Mesendoderm (in vitro differentiated cells): ENCODE measurements at regions not wholly inside any gene's neighbourhood (a gene's known extent, or its start where the extent isn't known, plus 50 kb on each side); places are given as distances from the start of the nearest gene placed in this dataset.
"Not testable (repeated sequence)": the region's sequence is repeated elsewhere in the genome, so short reads cannot be mapped to it uniquely, and the experiment has no call there.

Source experiments
- DNase-seq: peaks from one replicate; pipeline ENCODE4 v3.0.0; 2013
- H2AK5ac ChIP-seq: 2 replicates; pipeline ENCODE4 v1.6.1; 2013; ENCODE audit warnings: low read length, inconsistent platforms
- H2BK120ac ChIP-seq: 2 replicates; pipeline ENCODE4 v1.6.1; 2013; ENCODE audit warnings: low read depth, mild to moderate bottlenecking, low read length, moderate library complexity, mixed read lengths
- H2BK15ac ChIP-seq: replicated peaks from 2 replicates; pipeline ENCODE4 v1.6.1; 2013; ENCODE audit warnings: low read depth, mild to moderate bottlenecking, moderate library complexity
- H2BK5ac ChIP-seq: 2 replicates; pipeline ENCODE4 v1.6.1; 2013; ENCODE audit warnings: low read length, inconsistent platforms
- H3K18ac ChIP-seq: 2 replicates; pipeline ENCODE4 v1.6.1; 2013; ENCODE audit warnings: mild to moderate bottlenecking, low read length, mixed read lengths
- H3K23ac ChIP-seq: one replicate; pipeline ENCODE4 v1.6.1; 2013; ENCODE audit warnings: low read length
- H3K27ac ChIP-seq: 2 replicates; pipeline ENCODE4 v1.5.1; 2013; ENCODE audit warnings: low read depth, mild to moderate bottlenecking, inconsistent platforms, low read length, moderate library complexity
- H3K27me3 ChIP-seq: 2 replicates; pipeline ENCODE4 v1.6.1; 2013; ENCODE audit warnings: low read length, control low read depth, mild to moderate bottlenecking, inconsistent platforms; ENCODE audit not compliant: insufficient read depth, poor library complexity
- H3K36me3 ChIP-seq: 2 replicates; pipeline ENCODE4 v1.6.1; 2013; ENCODE audit warnings: low read length, inconsistent platforms; ENCODE audit not compliant: control insufficient read depth, insufficient read depth
- H3K4ac ChIP-seq: one replicate; pipeline ENCODE4 v1.6.1; 2013; ENCODE audit warnings: low read depth, mild to moderate bottlenecking, low read length, moderate library complexity
- H3K4me1 ChIP-seq: 2 replicates; pipeline ENCODE4 v1.6.1; 2013; ENCODE audit warnings: low read depth, low read length, inconsistent platforms; ENCODE audit not compliant: control insufficient read depth
- H3K4me2 ChIP-seq: 2 replicates; pipeline ENCODE4 v1.6.1; 2013; ENCODE audit warnings: low read length
- H3K4me3 ChIP-seq: 2 replicates; pipeline ENCODE4 v1.5.1; 2013; ENCODE audit warnings: mild to moderate bottlenecking, low read length
- H3K56ac ChIP-seq: one replicate; pipeline ENCODE4 v1.6.1; 2013; ENCODE audit warnings: low read length
- H3K79me1 ChIP-seq: 2 replicates; pipeline ENCODE4 v1.6.1; 2013; ENCODE audit warnings: low read length, inconsistent platforms
- H3K79me2 ChIP-seq: 2 replicates; pipeline ENCODE4 v1.6.1; 2013; ENCODE audit warnings: mild to moderate bottlenecking, low read length; ENCODE audit not compliant: control insufficient read depth, insufficient read depth
- H3K9ac ChIP-seq: 2 replicates; pipeline ENCODE4 v1.6.1; 2013; ENCODE audit warnings: low read length, inconsistent platforms
- H4K5ac ChIP-seq: one replicate; pipeline ENCODE4 v1.6.1; 2013; ENCODE audit warnings: low read length
- H4K8ac ChIP-seq: one replicate; pipeline ENCODE4 v1.6.1; 2013; ENCODE audit warnings: low read depth, mild to moderate bottlenecking, control low read depth, low read length, moderate library complexity
- WGBS: extraction: QIAGEN DNeasy Blood & Tissue Kit; methylation state at CpG from one replicate; pipeline ENCODE4 v1.1.7; 2013; ENCODE audit warnings: low lambda C conversion rate, missing lambda C conversion rate; ENCODE audit not compliant: insufficient coverage; ENCODE audit errors: extremely low coverage; 5-methylcytosine and 5-hydroxymethylcytosine counted together

DNA sequence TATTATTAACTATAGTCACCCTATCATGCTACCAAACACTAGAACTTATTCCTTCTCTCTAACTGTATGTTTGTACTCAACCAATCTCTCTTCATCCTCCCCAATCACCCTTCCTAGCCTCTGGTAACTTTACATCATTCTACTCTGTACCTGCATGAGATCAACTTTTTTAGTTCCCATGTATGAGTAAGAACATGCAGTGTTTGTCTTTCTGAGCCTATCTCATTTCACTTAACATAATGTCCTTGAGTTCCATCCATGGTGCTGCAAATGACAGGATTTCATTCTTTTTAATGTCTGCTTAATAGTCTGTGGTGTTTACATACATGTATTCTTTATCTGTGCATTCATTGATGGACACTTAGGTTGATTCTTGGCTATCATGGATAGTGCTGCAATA, 108.9 kb upstream of the RFX8 start:
- Histone ChIP-seq H4K8ac (no peak overlapping the region), H3K4me3 (no peak overlapping the region), H3K4ac (no peak overlapping the region), H2BK15ac (no peak overlapping the region), H3K56ac (no peak overlapping the region), H3K9ac (no peak overlapping the region), H3K18ac (no peak overlapping the region), H2BK5ac (no peak overlapping the region), H3K79me1 (no peaks in the 10 kb centered on the region), H2AK5ac (no peak overlapping the region), H3K4me1 (no peaks in the 10 kb centered on the region), H3K79me2 (no peaks in the 10 kb centered on the region), H3K27ac (no peak overlapping the region), H4K5ac (no peak overlapping the region), H3K27me3 (no peaks in the 10 kb centered on the region), H3K23ac (no peak overlapping the region), H3K36me3 (no peaks in the 10 kb centered on the region), H2BK120ac (no peak overlapping the region), H3K4me2 (no peak overlapping the region)
- no peak for DNase-seq

- WGBS, result no CpG with 5 or more reads among the region's 7 CpGs
- H3K79me1 ChIP-seq, result no peaks in the 10 kb centered on the region
- no peaks in the 10 kb centered on the region for H3K4me1 ChIP-seq
- no peak overlapping the region for H3K4me3 ChIP-seq
- no peak overlapping the region for H2BK15ac ChIP-seq
- H4K5ac ChIP-seq, result no peak overlapping the region
- H2BK120ac ChIP-seq, result no peak overlapping the region
- H3K79me2 ChIP-seq, result no peaks in the 10 kb centered on the region
- H3K27ac ChIP-seq, result no peak overlapping the region
- H3K56ac ChIP-seq, result no peak overlapping the region
- H3K4me2 ChIP-seq, result no peak overlapping the region
- H3K27me3 ChIP-seq, result no peaks in the 10 kb centered on the region
- no peak overlapping the region for H3K23ac ChIP-seq
- H4K8ac ChIP-seq, result no peak overlapping the region
- no peak overlapping the region for H3K4ac ChIP-seq
- H3K36me3 ChIP-seq, result no peaks in the 10 kb centered on the region
- no peak for DNase-seq
- no peak overlapping the region for H3K18ac ChIP-seq
- H3K9ac ChIP-seq, result no peak overlapping the region
- no peak overlapping the region for H2AK5ac ChIP-seq
- H2BK5ac ChIP-seq, result no peak overlapping the region
Observed at GRCh38 chr2:101581675-101582299, 106.9 kb upstream of the RFX8 start.

DNA sequence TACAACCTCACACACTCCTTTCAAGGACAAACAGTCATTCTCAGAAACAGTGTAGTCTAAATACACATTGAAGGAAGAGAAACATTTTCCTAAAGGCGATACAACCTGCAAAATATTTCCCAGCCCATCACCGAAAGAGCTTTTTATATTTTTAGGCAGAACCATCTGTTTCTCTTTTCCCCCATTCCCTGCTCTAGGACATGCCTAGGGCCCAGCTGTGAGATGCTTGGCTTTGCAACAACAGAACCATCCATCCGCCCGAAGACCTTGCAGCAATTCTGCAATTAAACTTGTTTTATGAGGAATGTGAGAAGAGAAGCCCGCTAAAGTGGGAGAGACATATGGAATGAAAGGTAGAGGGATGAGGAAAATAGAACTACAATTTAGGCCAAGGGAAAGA, 105.6 kb upstream of the RFX8 start:
- no peak overlapping the region for H3K9ac ChIP-seq
- WGBS, result no CpG with 5 or more reads among the region's 5 CpGs
- no peak overlapping the region for H2BK15ac ChIP-seq
- no peaks in the 10 kb centered on the region for H3K79me1 ChIP-seq
- no peak overlapping the region for H3K27ac ChIP-seq
- no peak overlapping the region for H3K4ac ChIP-seq
- H3K36me3 ChIP-seq, result no peaks in the 10 kb centered on the region
- no peaks in the 10 kb centered on the region for H3K4me1 ChIP-seq
- no peak overlapping the region for H3K4me2 ChIP-seq
- no peak overlapping the region for H3K23ac ChIP-seq
- DNase-seq, result no peak
- H3K56ac ChIP-seq, result no peak overlapping the region
- no peak overlapping the region for H4K8ac ChIP-seq
- no peak overlapping the region for H2BK5ac ChIP-seq
- H2AK5ac ChIP-seq, result no peak overlapping the region
- H4K5ac ChIP-seq, result no peak overlapping the region
- H2BK120ac ChIP-seq, result no peak overlapping the region
- H3K4me3 ChIP-seq, result no peak overlapping the region
- no peak overlapping the region for H3K18ac ChIP-seq
- no peaks in the 10 kb centered on the region for H3K79me2 ChIP-seq
- no peaks in the 10 kb centered on the region for H3K27me3 ChIP-seq

DNA sequence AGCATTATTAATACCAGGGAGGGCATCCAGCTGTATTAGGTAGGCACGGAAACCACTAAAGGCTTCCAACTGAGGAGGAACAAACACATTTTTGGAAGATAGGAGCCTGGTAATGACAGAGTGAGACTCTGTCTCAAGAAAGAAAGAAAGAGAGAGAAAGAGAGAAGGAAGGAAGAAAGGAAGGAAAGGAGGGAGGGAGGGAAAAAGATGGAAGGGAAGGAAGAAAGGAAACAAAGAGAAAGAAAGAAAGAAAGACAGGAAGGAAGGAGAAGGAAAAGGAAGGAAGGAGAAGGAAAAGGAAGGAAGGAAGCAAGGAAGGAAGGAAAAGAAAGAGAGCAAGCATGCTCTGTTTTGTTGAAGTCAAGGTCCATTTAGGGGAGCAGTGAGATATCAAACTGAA, 103.8 kb upstream of the RFX8 start:
- Histone ChIP-seq H3K9ac (no peak overlapping the region), H2BK120ac (no peak overlapping the region), H3K4me3 (no peak overlapping the region), H4K8ac (no peak overlapping the region), H3K4me1 (no peaks in the 10 kb centered on the region), H3K79me2 (no peaks in the 10 kb centered on the region), H3K23ac (no peak overlapping the region), H4K5ac (no peak overlapping the region), H3K36me3 (no peaks in the 10 kb centered on the region), H3K4ac (no peak overlapping the region), H2AK5ac (no peak overlapping the region), H2BK5ac (no peak overlapping the region), H3K27me3 (no peaks in the 10 kb centered on the region), H3K79me1 (no peaks in the 10 kb centered on the region), H2BK15ac (no peak overlapping the region), H3K4me2 (no peak overlapping the region), H3K56ac (no peak overlapping the region), H3K27ac (no peak overlapping the region), H3K18ac (no peak overlapping the region)
- DNase-seq, result no peak
- no CpG with 5 or more reads among the region's 1 CpG for WGBS

DNA sequence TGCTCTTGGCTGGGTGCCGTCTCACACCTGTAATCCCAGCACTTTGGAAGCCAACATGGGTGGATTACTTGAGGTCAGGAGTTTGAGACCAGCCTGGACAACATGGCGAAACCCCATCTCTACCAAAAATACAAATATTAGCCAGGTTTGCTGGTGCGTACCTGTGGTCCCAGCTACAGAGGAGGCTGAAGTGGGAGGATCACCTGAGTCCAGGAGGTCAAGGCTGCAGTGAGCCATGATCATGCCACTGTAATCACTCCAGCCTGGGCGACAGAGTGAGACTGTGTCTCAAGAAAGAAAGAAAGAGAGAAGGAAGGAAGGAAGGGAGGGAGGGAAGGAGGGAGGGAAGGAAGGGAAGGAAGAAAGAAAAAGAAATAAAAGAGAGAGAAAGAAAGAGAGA, 103.2 kb upstream of the RFX8 start:
- no CpG with 5 or more reads among the region's 4 CpGs for WGBS
- not testable (repeated sequence) for H2BK15ac ChIP-seq

DNA sequence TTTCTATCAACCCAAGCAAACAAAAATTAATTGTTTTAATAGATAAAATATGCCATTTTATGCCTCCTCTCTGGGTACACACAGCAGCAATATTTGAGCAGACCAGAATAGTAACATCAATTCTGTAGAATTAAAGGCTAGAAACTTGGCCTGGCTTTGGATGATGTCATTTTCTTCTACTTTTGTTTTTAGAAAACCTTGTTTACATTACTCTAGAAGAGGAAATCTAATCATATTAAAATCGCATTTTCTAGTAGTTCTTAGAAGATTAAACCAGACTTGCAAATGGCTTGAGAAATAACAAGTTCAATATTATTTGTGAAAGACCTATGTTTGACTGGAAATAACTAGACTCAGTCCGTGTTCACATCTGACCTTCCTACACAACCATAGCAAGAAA, 102.3 kb upstream of the RFX8 start:
- Histone ChIP-seq H3K4me2 (no peak overlapping the region), H2BK5ac (no peak overlapping the region), H2AK5ac (no peak overlapping the region), H3K4ac (no peak overlapping the region), H3K9ac (no peak overlapping the region), H3K18ac (no peak overlapping the region), H3K79me1 (no peaks in the 10 kb centered on the region), H3K36me3 (no peaks in the 10 kb centered on the region), H4K5ac (no peak overlapping the region), H3K4me1 (no peaks in the 10 kb centered on the region), H3K23ac (no peak overlapping the region), H2BK120ac (no peak overlapping the region), H3K79me2 (no peaks in the 10 kb centered on the region), H3K27ac (no peak overlapping the region), H3K4me3 (no peak overlapping the region), H4K8ac (no peak overlapping the region), H3K27me3 (no peaks in the 10 kb centered on the region), H2BK15ac (no peak overlapping the region), H3K56ac (no peak overlapping the region)
- WGBS, result no CpG with 5 or more reads among the region's 2 CpGs
- DNase-seq, result no peak

More for the DNA sequence above, 103.2 kb upstream of the RFX8 start:
- not testable (repeated sequence) for H2BK5ac ChIP-seq, H3K4ac ChIP-seq, H3K36me3 ChIP-seq, H3K27me3 ChIP-seq, H3K79me1 ChIP-seq, H4K8ac ChIP-seq, H3K4me3 ChIP-seq, H3K23ac ChIP-seq, H3K4me1 ChIP-seq, H2AK5ac ChIP-seq, H3K27ac ChIP-seq, H3K4me2 ChIP-seq, H3K79me2 ChIP-seq, DNase-seq, H4K5ac ChIP-seq, H3K9ac ChIP-seq, H2BK120ac ChIP-seq, H3K18ac ChIP-seq, H3K56ac ChIP-seq
